Muscle of leg (tissue), 3 donors: ENCODE measurements at regions not wholly inside any gene's neighbourhood (a gene's known extent, or its start where the extent isn't known, plus 50 kb on each side); places are given as distances from the start of the nearest gene placed in this dataset.

Experiments used
- DNase-seq: peaks from one replicate; pipeline ENCODE4 v3.0.0; 2013
- H3K27ac ChIP-seq: one replicate; pipeline ENCODE4 v1.5.1; 2013; ENCODE audit warnings: mild to moderate bottlenecking, low read length, control low read depth
- H3K27me3 ChIP-seq: one replicate; pipeline ENCODE4 v1.6.1; 2013; ENCODE audit warnings: low read length; ENCODE audit not compliant: control insufficient read depth, insufficient read depth
- H3K36me3 ChIP-seq: one replicate; pipeline ENCODE4 v1.6.1; 2013; ENCODE audit warnings: low read length; ENCODE audit not compliant: control insufficient read depth, insufficient read depth
- H3K4me1 ChIP-seq: one replicate; pipeline ENCODE4 v1.6.1; 2013; ENCODE audit warnings: low read length; ENCODE audit not compliant: control insufficient read depth, insufficient read depth
- H3K4me3 ChIP-seq: one replicate; pipeline ENCODE4 v1.5.1; 2013; ENCODE audit warnings: low read length, control low read depth
- H3K9me3 ChIP-seq: replicated peaks from 2 replicates; pipeline ENCODE4 v1.6.1; 2013; ENCODE audit warnings: low read depth, low read length; ENCODE audit not compliant: control insufficient read depth
- WGBS: methylation state at CpG from one replicate; pipeline ENCODE4 v1.1.5; 2013; ENCODE audit warnings: missing lambda C conversion rate; ENCODE audit not compliant: insufficient coverage; 5-methylcytosine and 5-hydroxymethylcytosine counted together

DNA sequence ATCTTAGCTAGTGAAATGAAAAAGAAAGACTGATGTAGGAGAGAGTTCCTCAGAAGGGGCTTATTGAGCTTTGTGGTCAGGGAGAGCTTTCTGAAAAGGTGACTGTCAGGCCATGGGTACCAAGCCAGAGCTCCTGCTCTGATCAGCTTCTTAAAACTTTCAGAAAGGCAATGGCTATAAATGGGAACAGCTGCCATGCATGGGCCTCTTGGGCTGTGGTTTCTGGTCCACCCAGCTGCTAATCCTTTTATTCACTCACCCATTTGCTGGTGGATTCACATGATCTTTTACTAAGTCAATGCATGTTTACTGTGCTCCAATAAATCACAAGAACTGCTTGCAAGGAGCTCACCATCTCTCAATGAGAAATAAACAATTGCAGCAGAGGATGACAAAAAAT lies 60.1 kb upstream of the ZPBP start:
- Histone ChIP-seq H3K27ac (no peak overlapping the region), H3K27me3 (no peaks in the 10 kb centered on the region), H3K36me3 (no peaks in the 10 kb centered on the region), H3K4me1 (no peaks in the 10 kb centered on the region), H3K9me3 (no peaks in the 10 kb centered on the region), H3K4me3 (no peak overlapping the region)
- DNase-seq = no peak

DNA sequence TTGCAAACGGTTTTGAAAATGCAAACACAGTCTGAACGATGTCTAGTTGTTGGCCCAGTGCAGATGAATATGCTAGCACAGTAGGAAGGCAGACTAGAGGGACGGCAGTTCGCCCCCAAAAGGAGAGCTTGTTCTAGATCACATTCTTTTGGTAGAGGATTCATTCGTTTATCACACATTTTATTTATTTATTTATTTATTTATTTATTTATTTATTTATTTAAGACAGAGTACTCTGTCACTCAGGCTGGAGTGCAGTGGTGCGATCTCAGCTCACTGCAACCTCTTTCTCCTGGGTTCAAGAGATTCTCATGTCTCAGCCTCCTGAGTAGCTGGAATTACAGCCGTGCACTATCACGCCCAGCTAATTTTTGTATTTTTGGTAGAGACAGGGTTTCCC lies 59.4 kb upstream of the ZPBP start:
- H3K36me3 ChIP-seq = no peaks in the 10 kb centered on the region
- no peaks in the 10 kb centered on the region for H3K9me3 ChIP-seq
- no peak for DNase-seq
- no peak overlapping the region for H3K4me3 ChIP-seq
- no peak overlapping the region for H3K27ac ChIP-seq
- WGBS = 84% methylated on average over 4 of the region's 8 CpGs
- H3K4me1 ChIP-seq = no peaks in the 10 kb centered on the region
- H3K27me3 ChIP-seq = no peaks in the 10 kb centered on the region

DNA sequence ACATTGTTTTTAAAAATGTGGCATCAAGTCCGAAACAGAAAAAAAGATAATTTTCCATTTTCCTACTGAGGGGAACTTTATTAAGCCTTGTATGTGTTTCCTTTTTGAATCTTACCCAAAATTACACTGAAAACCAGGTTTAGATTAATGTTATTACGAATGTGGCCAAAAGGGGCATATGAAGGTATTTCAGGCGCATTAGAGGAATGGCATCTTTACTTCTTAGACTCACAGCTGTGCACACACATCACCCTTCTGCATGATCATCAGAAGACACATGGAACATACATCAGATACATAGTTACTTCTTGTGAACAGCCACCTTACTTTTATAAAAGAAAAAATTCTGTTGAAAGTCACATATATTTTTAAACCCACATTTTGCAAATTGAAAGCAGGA lies 58.6 kb upstream of the ZPBP start:
- Histone ChIP-seq H3K4me3 (no peak overlapping the region), H3K4me1 (no peaks in the 10 kb centered on the region), H3K9me3 (no peaks in the 10 kb centered on the region), H3K27ac (no peak overlapping the region), H3K36me3 (no peaks in the 10 kb centered on the region), H3K27me3 (peaks cover under 1% of the 10 kb centered on the region)
- no peak for DNase-seq
- no CpG with 5 or more reads among the region's 3 CpGs for WGBS

DNA sequence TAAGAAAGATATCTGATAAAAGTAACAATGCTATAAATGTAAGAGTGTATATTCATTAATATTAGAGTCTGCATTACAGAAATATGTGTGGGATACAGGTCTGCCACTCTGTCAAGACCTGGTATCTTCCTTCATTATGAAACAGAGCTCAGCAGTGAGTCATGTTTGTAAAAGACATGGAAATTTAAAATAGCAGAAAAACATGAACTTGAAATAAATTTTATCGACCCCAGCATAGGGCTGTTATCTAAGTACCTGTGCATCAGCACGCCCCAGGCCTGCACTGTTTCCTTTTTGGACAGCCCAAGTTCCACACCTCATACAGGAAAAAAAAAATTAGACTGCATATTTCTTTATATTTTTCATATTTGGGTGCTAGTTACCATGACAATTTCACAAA lies 58.0 kb upstream of the ZPBP start:
- Histone ChIP-seq H3K4me1 (no peaks in the 10 kb centered on the region), H3K9me3 (no peaks in the 10 kb centered on the region), H3K27ac (no peak overlapping the region), H3K27me3 (peaks cover 2% of the 10 kb centered on the region), H3K36me3 (no peaks in the 10 kb centered on the region), H3K4me3 (no peak overlapping the region)
- DNase-seq = no peak
- WGBS = no CpG with 5 or more reads among the region's 2 CpGs

DNA sequence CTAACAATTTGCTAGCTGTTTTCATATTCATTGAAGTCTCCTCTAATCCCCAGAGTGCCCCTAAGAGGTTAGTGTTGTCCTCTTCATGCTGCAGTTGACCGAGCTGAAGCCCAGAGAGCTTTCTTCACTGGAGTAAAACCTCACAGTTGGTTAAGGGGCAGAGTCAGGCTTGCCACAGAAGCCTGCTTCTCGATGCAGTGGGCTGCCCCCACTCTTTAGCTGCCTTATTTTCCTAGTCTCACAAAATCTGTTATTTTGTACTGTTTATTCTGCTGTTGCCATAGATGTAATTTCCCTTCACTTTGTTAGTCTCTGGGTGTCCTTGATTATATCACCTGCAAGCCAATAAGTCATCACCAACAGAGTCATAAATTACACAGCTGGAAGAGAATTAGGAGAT lies 56.3 kb upstream of the ZPBP start:
- WGBS = no CpG with 5 or more reads among the region's 2 CpGs

DNA sequence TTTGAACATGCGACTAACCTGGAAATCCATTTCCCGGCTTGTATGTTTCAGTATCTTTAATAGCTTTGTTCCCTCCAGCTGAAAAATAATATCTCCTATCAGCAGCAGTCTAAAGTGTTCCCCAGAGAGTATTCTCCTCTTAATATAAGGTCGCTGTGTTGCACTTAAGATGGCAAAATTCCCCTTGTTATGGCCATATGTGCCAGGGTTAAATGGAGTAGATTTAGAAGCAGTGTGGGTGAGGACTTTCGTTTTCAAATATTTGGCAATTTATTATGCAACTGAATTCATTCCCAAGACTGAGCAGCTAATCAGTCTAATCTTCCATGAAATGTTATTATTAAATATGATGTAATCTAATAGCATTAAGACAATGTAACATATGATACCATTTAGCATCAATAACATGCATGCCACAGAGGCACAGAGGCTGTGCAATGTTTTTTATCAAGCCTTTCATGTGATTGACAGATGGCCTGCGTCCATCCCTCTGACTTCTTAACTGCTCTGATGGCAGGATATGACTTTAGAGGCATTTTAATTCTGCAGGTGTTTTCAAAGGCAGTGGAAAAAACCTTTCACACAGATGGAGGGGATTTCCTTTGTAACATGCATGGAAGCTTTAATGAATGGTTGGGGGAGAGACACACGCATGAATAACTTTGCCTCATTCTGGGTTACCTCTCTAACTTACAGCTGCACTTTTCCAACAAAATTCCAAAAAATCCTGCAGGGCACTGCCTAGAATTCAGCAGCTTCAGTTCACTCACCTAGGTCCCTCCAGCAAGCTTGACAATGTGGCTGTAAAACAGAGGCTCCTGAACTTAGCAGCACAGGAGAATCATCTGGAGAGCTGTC lies 55.1 kb upstream of the ZPBP start:
- WGBS = no CpG with 5 or more reads among the region's 6 CpGs
- H3K4me1 ChIP-seq = no peaks in the 10 kb centered on the region
- no peaks in the 10 kb centered on the region for H3K9me3 ChIP-seq
- peaks cover 2% of the 10 kb centered on the region for H3K27me3 ChIP-seq
- H3K27ac ChIP-seq = no peak overlapping the region
- no peaks in the 10 kb centered on the region for H3K36me3 ChIP-seq
- H3K4me3 ChIP-seq = no peak overlapping the region
- peak; percentile 12 for DNase-seq

More for the DNA sequence above, 56.3 kb upstream of the ZPBP start:
- Histone ChIP-seq H3K27me3 (peaks cover 2% of the 10 kb centered on the region), H3K36me3 (no peaks in the 10 kb centered on the region), H3K4me1 (no peaks in the 10 kb centered on the region), H3K9me3 (no peaks in the 10 kb centered on the region), H3K27ac (no peak overlapping the region), H3K4me3 (no peak overlapping the region)
- no peak for DNase-seq

DNA sequence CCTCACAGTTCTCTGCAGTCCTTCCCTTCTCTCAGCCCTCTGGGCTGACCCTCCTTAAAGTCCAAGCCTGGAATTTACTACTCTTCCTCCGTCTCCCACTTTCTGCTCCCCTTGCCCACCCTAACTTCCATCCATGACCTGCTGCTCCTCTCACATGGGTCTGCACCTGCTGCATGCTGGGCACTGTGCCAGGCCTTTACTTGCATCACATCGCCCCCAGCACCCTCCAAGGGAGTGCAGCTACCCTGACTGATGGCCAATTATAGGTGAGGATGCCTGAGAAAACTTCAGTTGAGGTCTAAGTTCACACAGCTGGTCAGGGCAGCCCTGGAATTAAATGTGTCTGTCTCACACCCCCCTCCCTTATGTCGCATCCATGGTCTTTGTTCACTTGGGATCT lies 53.6 kb upstream of the ZPBP start:
- no peaks in the 10 kb centered on the region for H3K9me3 ChIP-seq
- H3K27ac ChIP-seq = no peak overlapping the region
- no peaks in the 10 kb centered on the region for H3K4me1 ChIP-seq
- H3K27me3 ChIP-seq = peaks cover 2% of the 10 kb centered on the region
- 40% methylated on average over 2 of the region's 3 CpGs for WGBS
- H3K4me3 ChIP-seq = no peak overlapping the region
- DNase-seq = no peak
- H3K36me3 ChIP-seq = no peaks in the 10 kb centered on the region

DNA sequence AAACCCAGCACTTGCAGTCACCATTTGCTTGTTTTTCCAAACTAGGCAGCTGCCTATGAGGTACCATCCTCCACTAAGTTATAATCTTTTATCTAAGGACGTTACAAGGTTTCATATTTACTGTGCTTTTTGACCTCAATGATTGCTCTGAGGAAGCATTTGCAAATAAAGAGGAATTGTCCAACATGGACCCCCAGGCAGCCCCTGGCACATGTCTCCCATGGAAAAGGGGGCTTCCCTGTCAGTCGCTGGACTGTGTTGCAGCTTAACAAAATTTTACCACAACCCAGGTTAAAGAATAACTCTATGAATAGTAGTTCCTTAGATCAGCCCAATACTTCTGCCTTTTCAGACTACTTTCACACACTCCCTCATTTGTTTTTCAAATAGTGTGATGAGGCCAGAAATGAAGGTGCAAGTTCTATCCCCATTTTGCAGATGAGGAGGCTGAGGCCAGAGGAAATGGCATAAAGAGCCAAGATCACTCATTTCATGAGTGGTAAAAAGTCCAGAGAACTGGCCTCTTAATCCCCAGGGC lies 52.8 kb upstream of the ZPBP start:
- DNase-seq = no peak
- Histone ChIP-seq H3K27me3 (peaks cover 2% of the 10 kb centered on the region), H3K9me3 (no peaks in the 10 kb centered on the region), H3K4me1 (no peaks in the 10 kb centered on the region), H3K4me3 (no peak overlapping the region), H3K27ac (no peak overlapping the region), H3K36me3 (no peaks in the 10 kb centered on the region)
- WGBS = no CpG with 5 or more reads among the region's 2 CpGs

DNA sequence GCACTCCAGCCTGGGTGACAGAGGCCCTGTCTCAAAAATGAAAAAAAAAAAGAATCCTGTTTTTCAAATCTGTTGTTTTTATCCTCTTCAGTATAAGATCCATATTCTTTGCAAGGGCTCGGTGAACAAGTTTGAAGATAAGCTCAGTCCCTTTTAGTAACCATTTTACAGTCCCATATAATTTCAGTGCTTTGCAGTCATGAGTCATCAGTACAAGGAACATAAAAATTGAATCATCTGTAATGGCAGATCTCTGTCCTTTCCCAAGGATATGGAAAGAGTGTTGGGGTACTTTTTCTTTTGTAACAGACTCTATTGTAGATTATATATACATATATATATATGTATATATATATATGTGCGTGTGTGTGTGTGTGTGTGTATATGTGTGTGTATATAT lies 52.2 kb upstream of the ZPBP start:
- WGBS = no CpG with 5 or more reads among the region's 2 CpGs
- DNase-seq = no peak
- Histone ChIP-seq H3K27ac (no peak overlapping the region), H3K4me1 (no peaks in the 10 kb centered on the region), H3K9me3 (no peaks in the 10 kb centered on the region), H3K36me3 (no peaks in the 10 kb centered on the region), H3K27me3 (peaks cover 4% of the 10 kb centered on the region), H3K4me3 (no peak overlapping the region)
